Loucy (cell line): ENCODE measurements at regions not wholly inside any gene's neighbourhood (a gene's known extent, or its start where the extent isn't known, plus 50 kb on each side); places are given as distances from the start of the nearest gene placed in this dataset.

ENCODE experiments used
- H2AFZ ChIP-seq: fragments of 200-600 bp; sonication (generic); 2 replicates; pipeline ENCODE4 v1.6.0; 2016; ENCODE audit warnings: antibody characterized with exemption, mild to moderate bottlenecking, low read length, moderate library complexity
- H3F3A ChIP-seq: fragments of 200-600 bp; 2 replicates; pipeline ENCODE4 v1.6.0; 2016; ENCODE audit warnings: antibody characterized with exemption, low read depth, mild to moderate bottlenecking
- H3K27me3 ChIP-seq: fragments of 200-600 bp; sonication (generic); 2 replicates; pipeline ENCODE4 v1.6.1; 2014; ENCODE audit warnings: low read length, mild to moderate bottlenecking; ENCODE audit not compliant: insufficient read depth, poor library complexity, severe bottlenecking
- H3K36me3 ChIP-seq: fragments of 200-600 bp; sonication (generic); 2 replicates; pipeline ENCODE4 v1.6.1; 2016; ENCODE audit warnings: low read length; ENCODE audit not compliant: insufficient read depth
- H3K4me1 ChIP-seq: fragments of 200-600 bp; sonication (generic); 2 replicates; pipeline ENCODE4 v1.5.1; 2014; ENCODE audit warnings: low read length, mild to moderate bottlenecking; ENCODE audit not compliant: insufficient read depth, poor library complexity, severe bottlenecking
- H3K4me2 ChIP-seq: fragments of 200-600 bp; sonication (generic); 2 replicates; pipeline ENCODE4 v1.6.0; 2014; ENCODE audit warnings: antibody characterized with exemption, low read length, low read depth, mild to moderate bottlenecking; ENCODE audit not compliant: poor library complexity, severe bottlenecking
- H3K4me3 ChIP-seq: fragments of 200-600 bp; sonication (generic); 2 replicates; pipeline ENCODE4 v1.5.1; 2014; ENCODE audit warnings: low read length, mild to moderate bottlenecking, mixed read lengths; ENCODE audit not compliant: poor library complexity, severe bottlenecking
- H3K79me2 ChIP-seq: fragments of 200-600 bp; sonication (generic); 2 replicates; pipeline ENCODE4 v1.6.1; 2014; ENCODE audit warnings: low read length; ENCODE audit not compliant: insufficient read depth
- H3K9ac ChIP-seq: fragments of 200-600 bp; sonication (generic); 2 replicates; pipeline ENCODE4 v1.6.0; 2014; ENCODE audit warnings: mild to moderate bottlenecking, low read depth, low read length, moderate library complexity; ENCODE audit not compliant: poor library complexity, severe bottlenecking
- H3K9me2 ChIP-seq: fragments of 200-600 bp; sonication (generic); replicated peaks from 2 replicates; pipeline ENCODE4 v1.6.1; 2016; ENCODE audit warnings: low read depth, low read length, mixed read lengths
- H3K9me3 ChIP-seq: fragments of 200-600 bp; sonication (generic); 2 replicates; pipeline ENCODE4 v1.6.1; 2014; ENCODE audit warnings: mild to moderate bottlenecking, antibody characterized with exemption, low read length, low read depth; ENCODE audit not compliant: insufficient read depth
- H4K20me1 ChIP-seq: fragments of 200-600 bp; sonication (generic); 2 replicates; pipeline ENCODE4 v1.6.0; 2014; ENCODE audit warnings: antibody characterized with exemption, low read length, mild to moderate bottlenecking; ENCODE audit not compliant: insufficient read depth, poor library complexity, severe bottlenecking
- EZH2phosphoT487 ChIP-seq: fragments of 200-600 bp; IDR thresholded peaks from 2 replicates; pipeline ENCODE4 v1.6.1; 2018; ENCODE audit warnings: antibody characterized with exemption, mild to moderate bottlenecking, moderate library complexity, borderline replicate concordance
- TF ChIP-seq, protein P1 (sequence below): fragments of 200-600 bp; sonication (generic); conservative IDR thresholded peaks from 2 replicates; pipeline ENCODE4 v1.5.1; 2014; ENCODE audit warnings: mild to moderate bottlenecking, antibody characterized with exemption, low read length

GRCh38 chr13:86445672-86446071 lies 646.5 kb upstream of the SLITRK6 start:
- Histone ChIP-seq H3K4me2 (no peak overlapping the region), H3K36me3 (no peaks in the 10 kb centered on the region), H3K79me2 (no peaks in the 10 kb centered on the region), H3K4me3 (no peak overlapping the region), H3F3A (no peaks in the 10 kb centered on the region), H3K9me2 (no peaks in the 10 kb centered on the region), H3K9ac (no peak overlapping the region), H3K27me3 (no peaks in the 10 kb centered on the region), H2AFZ (no peak overlapping the region), H3K9me3 (no peaks in the 10 kb centered on the region), H4K20me1 (no peaks in the 10 kb centered on the region), H3K4me1 (no peaks in the 10 kb centered on the region)
- TF ChIP-seq, protein P1, sequence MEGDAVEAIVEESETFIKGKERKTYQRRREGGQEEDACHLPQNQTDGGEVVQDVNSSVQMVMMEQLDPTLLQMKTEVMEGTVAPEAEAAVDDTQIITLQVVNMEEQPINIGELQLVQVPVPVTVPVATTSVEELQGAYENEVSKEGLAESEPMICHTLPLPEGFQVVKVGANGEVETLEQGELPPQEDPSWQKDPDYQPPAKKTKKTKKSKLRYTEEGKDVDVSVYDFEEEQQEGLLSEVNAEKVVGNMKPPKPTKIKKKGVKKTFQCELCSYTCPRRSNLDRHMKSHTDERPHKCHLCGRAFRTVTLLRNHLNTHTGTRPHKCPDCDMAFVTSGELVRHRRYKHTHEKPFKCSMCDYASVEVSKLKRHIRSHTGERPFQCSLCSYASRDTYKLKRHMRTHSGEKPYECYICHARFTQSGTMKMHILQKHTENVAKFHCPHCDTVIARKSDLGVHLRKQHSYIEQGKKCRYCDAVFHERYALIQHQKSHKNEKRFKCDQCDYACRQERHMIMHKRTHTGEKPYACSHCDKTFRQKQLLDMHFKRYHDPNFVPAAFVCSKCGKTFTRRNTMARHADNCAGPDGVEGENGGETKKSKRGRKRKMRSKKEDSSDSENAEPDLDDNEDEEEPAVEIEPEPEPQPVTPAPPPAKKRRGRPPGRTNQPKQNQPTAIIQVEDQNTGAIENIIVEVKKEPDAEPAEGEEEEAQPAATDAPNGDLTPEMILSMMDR = no peak
- TF ChIP-seq EZH2phosphoT487 = no peak

DNA sequence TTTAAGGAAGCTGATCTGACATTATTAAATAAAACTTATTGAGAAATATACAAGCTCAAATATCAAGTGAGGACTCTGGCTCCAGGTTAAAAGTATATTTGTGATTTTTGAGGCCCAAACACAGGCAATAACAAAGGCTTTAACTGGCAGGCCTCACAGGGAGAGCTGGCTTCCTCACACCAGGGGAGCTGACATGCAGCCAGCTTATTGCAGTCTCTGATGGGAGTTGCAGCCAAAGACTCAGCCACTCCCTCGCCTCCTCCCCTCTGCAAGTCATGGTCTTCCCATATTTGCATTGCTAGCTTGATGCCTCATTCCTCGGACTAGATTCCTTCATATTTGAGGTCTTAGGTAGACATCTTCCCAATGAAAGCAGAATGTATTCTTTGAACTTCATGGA lies 647.1 kb upstream of the SLITRK6 start:
- no peak overlapping the region for H3K9ac ChIP-seq
- H3F3A ChIP-seq = no peaks in the 10 kb centered on the region
- H2AFZ ChIP-seq = no peak overlapping the region
- no peaks in the 10 kb centered on the region for H3K9me2 ChIP-seq
- H3K4me1 ChIP-seq = no peaks in the 10 kb centered on the region
- no peaks in the 10 kb centered on the region for H3K36me3 ChIP-seq
- no peaks in the 10 kb centered on the region for H3K27me3 ChIP-seq
- H3K9me3 ChIP-seq = no peaks in the 10 kb centered on the region
- no peak overlapping the region for H3K4me3 ChIP-seq
- H3K4me2 ChIP-seq = no peak overlapping the region
- no peaks in the 10 kb centered on the region for H3K79me2 ChIP-seq
- no peaks in the 10 kb centered on the region for H4K20me1 ChIP-seq
- TF ChIP-seq EZH2phosphoT487 = no peak
- TF ChIP-seq, protein P1 = no peak

DNA sequence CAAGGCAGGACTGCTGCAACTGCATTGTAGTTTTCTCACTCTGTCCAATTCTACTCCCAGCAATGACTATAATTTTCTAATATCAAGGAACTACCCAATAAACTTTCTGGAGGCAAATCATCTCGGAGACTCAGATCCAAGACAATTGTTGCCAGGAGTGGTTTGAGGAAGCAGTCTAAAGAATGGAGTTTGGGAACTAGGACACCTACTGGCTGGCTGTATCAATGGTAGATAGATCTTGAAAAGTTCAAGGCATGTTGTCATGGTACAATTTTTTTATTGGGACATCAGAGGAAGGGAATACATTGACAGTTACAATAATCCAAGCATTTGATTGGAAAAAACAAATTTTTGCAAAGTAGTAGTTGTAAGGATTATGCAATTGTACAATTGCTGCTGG lies 648.3 kb upstream of the SLITRK6 start:
- H3K9ac ChIP-seq = no peak overlapping the region
- no peaks in the 10 kb centered on the region for H3K27me3 ChIP-seq
- H3K4me1 ChIP-seq = no peaks in the 10 kb centered on the region
- TF ChIP-seq, protein P1 = no peak
- TF ChIP-seq EZH2phosphoT487 = no peak
- H2AFZ ChIP-seq = no peak overlapping the region
- H3K36me3 ChIP-seq = no peaks in the 10 kb centered on the region
- no peak overlapping the region for H3K4me2 ChIP-seq
- no peaks in the 10 kb centered on the region for H4K20me1 ChIP-seq
- H3F3A ChIP-seq = no peaks in the 10 kb centered on the region
- H3K9me2 ChIP-seq = no peaks in the 10 kb centered on the region
- no peaks in the 10 kb centered on the region for H3K9me3 ChIP-seq
- no peaks in the 10 kb centered on the region for H3K79me2 ChIP-seq
- no peak overlapping the region for H3K4me3 ChIP-seq
